ENCODE measurements at regions not wholly inside any gene's neighbourhood (a gene's known extent, or its start where the extent isn't known, plus 50 kb on each side); places are given as distances from the start of the nearest gene placed in this dataset.

DNA sequence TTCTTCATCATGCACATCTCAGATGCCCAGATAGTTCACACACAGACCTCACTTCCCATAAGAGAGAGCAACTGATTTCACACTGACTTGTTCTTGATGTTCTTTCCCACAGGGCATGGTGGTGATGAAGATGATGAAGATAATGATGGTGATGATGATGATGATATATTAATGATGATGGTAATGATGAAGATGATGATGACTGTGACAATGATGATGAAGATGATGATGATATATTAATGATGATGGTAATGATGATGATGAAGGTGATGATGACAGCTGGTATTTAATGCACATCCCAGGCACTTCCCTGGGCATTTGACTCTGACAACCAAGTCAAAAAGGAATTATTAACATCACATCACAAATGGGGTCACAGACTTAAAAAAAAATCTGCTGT lies 225.2 kb downstream of the MAF start:
- TF ChIP-seq, protein P1, sequence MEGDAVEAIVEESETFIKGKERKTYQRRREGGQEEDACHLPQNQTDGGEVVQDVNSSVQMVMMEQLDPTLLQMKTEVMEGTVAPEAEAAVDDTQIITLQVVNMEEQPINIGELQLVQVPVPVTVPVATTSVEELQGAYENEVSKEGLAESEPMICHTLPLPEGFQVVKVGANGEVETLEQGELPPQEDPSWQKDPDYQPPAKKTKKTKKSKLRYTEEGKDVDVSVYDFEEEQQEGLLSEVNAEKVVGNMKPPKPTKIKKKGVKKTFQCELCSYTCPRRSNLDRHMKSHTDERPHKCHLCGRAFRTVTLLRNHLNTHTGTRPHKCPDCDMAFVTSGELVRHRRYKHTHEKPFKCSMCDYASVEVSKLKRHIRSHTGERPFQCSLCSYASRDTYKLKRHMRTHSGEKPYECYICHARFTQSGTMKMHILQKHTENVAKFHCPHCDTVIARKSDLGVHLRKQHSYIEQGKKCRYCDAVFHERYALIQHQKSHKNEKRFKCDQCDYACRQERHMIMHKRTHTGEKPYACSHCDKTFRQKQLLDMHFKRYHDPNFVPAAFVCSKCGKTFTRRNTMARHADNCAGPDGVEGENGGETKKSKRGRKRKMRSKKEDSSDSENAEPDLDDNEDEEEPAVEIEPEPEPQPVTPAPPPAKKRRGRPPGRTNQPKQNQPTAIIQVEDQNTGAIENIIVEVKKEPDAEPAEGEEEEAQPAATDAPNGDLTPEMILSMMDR (IDR thresholded peaks at IDR 0.05; ENCODE audit: insufficient read depth, low read depth, low read length), result no peak
- no peak for TF ChIP-seq EZH2 (IDR thresholded peaks at IDR 0.05; ENCODE audit: insufficient read depth, low read length)
